COLO668 (cell line): ENCODE measurements at regions not wholly inside any gene's neighbourhood (a gene's known extent, or its start where the extent isn't known, plus 50 kb on each side); places are given as distances from the start of the nearest gene placed in this dataset.

ENCODE experiments used
- DNase-seq: peaks from one replicate; lab custom pipeline; 2025; ENCODE audit not compliant: unreplicated experiment; lab: John Stamatoyannopoulos, UW

DNA sequence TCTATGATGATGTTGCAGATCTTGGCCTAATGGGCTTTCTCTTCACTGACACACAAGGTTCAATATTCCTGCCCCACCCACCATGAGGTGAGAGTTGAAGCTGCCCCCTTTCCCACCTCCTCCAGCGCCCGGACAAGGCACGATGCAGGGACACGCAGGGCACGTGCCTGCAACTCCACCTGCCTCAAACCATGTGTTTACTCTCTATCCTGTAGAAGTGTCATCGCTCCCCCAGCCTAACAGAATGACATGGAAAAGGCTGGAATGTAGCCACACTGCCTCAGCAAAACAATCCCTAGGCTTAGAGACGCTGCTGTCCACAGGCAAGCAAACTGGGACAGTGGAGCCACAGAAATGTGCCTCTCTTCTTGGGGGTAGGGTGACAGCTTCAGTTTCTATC is 92.9 kb upstream of the SOD1 start:
- no peak for DNase-seq

DNA sequence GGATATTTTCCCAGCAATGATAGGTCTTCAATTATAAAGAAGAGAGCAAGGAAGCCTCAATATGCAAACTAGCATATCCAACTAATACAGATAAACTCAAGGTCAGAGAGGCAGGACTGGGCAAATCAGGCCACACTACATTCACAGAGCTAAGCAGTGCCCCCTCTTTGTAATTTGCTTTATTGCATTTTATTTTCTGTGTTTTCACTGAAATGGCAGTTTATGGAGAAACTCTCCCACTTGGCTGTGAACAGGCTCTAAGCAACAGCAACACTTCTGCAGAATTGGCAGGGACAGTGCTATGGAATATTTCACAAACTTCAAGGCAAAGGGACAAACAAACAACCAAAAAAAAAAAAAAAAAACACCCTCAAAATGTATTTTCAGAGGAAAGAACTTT is 93.4 kb upstream of the SOD1 start:
- DNase-seq = no peak

DNA sequence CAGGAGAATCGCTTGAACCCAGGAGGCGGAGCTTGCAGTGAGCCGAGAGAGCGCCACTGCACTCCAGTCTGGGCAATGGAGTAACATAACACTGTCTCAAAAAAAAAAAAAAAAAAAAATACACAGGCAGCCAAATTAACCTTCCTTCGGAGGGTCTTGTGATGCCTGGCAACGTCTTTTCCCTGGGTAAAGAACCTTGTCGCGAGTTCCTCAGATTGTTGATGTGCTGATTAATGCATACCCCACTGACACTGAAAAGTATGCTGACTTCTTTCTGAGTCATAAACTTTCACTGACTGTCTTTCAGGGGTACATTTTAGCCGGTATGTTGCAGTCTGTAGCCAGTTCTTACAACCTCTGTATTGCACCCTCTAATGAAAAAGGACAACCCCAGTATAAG is 95.1 kb upstream of the SOD1 start:
- DNase-seq = no peak

DNA sequence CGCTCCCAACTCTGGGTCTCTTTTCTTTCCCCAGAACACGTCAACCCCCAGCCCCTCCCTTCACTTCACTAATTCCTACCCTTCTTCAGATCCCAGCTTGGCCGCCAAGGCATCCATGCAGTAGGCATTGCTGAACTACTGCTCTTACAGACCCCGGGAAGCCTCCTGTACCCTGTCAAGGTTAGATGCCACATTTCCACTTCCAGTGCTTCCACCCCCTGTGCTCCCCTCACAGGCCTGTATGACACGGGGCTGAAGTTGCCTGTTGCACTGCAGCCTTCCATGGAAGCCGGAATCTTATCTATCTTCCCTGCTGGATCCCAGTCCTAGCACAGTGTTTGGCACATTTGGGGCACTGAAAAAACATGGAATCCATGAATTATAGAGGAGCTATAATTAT is 99.0 kb upstream of the SOD1 start:
- no peak for DNase-seq

DNA sequence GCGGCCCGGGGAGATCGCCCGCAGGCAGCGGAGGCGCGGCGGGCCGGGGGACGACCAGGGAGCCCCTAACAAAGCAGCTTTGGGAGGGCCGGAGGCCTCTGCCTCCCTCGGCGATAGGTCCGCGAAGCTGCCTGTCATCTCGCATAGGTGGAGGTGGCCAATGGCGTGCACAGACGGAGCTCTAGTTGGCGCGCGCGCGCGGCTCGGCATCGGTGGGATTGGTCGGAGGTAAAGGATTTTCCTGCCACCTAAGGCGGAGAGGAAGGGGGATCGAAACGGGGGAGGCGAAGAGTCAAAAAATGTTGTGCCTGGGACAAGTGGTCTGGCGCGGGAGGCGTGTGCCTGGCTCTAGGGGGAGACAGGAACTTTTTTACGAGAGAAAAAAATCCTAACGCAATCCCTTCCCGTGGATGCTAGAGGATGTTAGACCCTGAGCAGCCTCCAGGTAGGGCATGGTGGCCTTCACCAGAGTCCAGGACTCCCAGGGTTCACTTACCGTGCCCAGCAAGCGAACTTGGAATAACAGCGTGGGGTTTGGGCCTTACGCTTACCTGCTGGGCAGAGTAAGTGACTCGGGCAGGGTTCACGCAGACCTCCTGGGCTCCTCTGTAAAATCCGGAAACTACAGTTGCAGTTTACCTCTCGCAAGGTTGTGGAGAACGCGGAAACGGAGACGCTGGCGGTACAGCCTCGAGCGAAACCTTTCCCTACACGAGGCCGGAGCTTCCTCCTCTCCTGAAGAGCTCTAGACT is 99.9 kb upstream of the SOD1 start:
- DNase-seq = peak; percentile 99

DNA sequence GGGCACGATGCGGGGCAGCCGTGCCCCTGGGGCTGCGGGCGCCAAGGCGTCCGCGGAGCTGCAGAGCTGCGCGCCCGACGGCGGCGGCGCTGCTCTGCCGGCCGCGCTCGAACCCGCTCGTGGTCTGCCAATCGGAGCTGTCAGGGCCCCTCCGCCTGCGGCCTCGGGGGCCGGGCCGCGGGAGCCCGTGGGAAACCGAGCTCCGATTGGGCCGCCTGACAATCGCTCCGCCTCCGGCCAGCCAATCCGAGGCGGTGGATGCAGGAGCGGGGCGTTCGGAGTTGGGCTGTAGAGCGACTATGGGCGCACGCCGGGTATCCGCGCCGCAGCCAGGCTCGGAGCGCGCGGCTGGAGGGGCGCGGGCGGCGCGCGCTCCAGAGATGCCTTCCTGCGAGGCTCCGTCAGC is 100.5 kb upstream of the SOD1 start:
- DNase-seq = peak; percentile 99

DNA sequence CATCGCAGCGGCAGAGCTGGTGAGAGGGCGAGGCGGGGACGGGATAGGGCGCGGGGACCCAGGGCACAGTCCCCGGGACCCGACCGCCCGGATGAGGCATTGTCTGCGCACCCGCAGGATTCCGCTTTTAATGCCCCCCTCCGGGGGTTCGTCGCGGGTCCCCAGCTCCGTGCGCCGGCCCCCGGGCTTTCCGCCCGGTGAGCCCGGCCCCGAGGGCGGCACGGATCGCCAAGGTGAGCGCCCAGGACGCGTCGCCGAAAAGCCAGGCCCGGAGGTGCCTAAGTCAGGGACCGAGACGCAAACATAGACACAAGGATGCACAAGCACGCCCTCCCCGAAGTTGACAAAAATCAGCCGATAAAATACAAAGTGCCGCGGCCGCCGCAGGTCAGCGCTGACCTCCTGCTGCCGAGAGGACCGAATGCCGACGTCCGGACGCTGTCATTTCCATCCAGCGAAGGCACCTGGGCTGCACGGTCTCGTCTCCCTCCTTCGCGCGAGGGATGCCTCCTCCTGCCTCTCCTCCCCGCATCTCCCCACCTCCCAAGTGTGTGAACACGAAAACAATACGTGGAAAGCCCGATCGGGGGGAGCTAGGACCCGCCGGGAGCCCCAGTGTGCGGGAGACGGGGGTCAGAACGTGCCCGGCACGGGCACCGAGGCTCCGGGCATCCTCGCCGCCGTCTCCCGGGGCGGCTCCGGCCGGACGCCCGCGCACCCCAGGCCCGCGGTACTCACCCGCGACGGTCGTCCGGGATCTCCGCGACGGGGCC is 101.1 kb upstream of the SOD1 start:
- DNase-seq = peak; percentile 87

DNA sequence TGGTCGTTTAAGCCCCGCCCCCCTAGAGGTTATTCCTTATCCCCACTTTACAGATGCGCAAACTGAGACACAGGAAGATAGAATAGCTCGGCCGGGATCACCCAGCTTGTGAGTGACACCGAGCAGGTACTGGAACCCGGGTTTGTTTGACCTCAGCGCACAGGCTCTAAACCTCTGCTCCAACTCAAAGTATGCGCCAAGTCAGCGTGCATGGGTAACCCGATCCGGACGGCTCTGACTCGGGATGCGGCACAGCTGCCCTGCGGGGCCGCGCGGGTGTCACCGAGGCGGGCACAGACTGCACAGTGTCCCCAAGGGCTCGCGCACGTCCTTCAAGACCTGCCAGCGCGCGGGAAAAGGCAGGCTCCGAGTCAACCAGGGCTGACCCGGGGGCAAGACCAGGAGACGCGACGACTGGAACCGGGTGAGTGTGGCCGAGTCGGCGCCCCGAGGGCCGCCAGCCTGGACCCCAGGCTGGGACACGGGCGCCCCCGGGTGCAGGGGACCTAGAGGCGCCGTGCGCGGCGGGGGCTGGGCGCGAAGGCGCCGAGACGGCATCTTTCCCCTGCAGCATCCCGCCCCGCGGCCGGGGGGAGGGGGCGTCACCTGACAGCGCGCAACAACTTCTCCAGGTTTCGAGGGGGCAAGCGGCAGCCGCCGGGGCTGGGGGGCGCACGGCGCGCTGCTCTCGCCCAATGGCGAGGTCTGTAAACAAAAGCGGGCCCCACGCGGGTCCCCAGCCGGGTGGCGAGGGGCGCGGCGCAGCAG is 101.9 kb upstream of the SOD1 start:
- peak; percentile 73 for DNase-seq

DNA sequence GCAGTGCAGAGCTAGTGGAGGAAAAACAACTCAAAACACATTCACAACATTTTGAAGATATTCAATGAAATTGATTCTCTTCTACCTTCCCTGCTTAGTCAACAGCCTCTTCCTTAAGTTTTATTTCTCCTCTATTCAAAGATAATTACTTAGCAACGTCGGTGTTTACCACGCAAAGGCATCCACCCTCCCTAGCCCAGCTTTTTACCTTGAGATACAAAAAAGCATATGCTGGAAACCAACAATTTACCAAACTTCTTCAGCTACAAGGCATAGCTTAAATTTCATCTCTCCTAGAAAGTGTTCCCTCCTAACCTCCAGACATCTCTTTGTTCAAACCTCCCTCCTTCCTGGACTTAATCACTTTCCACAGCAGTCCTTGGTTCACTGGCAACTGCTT is 102.8 kb upstream of the SOD1 start:
- DNase-seq = no peak

DNA sequence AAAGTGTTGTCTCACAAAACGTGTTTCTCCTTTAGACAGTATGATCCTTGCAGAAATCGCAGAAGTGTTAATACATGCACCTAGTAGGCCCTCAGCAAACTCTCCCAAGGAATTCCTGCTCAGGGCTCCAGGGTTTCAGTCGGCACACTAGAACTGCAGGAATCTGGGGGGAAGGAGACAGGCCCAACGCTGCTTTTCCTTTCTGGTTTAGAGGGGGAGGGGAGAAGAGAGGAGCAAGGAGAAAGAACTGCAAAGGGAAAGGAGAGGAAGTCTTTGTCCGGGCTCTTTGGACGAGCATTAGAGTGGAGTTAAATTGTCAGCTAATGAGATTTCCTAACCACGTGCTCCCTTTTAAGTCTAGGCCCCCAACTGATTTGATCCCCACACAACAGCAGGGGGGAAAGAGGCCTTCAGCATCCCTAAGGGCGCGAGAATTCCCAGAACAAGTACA is 103.7 kb upstream of the SOD1 start:
- no peak for DNase-seq

DNA sequence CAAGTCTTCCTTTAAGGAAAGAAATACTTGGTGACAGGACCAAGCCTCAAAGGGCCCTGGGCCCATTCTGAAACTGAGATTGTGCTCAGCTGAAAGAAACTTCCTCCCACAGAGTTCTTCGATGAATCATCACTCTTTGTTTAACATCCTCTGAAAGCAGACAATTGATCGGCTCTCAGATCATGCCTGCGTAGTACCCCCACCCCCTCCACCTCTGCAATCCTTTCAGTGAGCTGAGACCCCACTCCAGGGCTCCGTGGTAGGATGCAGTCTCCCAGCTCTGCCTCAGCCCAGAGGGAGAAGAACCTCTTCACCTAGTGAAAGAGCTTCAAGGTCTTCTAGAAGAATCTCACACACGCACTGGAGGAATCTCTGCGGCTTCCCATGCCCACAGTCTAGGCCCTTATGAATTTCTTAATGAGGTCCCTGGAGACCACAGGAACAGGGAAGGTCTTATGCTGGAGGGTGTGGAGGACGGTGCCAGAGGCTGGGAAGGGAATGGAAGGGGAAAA is 104.9 kb upstream of the SOD1 start:
- no peak for DNase-seq

DNA sequence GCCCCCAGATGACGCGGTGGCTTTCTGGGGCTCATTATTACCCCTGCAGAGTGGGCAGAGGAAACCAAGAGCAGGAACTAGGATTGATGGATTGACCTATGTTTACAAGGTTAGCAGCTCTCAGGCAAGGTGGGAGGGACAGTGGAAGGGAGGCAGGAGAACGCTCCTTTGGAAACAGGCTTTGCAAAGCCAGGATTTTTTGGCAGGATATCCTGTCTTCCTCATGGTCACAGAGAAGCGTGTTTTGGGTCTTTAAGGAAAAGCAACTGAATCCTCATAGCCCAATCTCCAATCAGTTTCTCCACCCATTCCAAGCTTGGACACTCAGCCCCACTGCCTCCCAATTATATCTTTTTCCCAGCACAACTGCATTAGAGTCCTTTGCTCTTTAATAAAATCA is 105.6 kb upstream of the SOD1 start:
- DNase-seq = no peak

DNA sequence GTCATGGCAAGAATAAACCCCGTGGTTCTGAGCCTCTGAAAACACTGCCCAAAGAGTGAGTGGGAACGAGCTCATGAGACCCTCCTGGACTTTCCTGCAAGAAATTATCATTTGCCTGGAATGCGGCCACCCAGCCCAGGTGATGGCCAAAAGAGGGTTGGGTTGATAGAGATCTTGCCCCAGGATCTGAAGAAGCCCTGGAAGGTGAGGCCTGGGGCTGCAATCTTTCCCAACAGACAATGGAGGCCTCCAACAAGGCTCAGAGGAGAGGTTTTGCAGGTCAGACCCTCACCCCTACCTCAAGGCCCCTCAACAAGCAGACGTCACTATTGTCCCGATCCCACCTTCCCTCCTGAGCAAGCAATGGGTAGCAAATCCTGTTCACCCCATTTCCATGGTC is 106.0 kb upstream of the SOD1 start:
- DNase-seq = no peak

DNA sequence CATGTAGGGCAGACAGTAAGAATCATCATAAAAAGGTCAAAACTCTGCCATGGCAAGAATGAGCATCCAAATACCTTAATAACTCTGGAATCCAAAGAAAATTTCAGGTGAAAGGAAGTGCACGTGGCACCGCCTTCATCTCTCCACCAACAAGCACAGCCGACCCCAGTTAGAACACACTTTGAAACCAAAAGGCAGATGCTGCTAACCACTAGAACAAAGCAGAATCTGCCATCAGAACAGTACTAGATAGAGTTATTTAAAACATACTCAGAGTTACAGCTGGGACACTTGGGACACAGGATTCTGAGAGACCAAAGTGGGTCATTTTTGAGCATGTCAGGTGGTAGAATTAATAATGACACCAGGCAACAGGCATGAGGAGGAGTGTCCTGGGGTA is 106.7 kb upstream of the SOD1 start:
- DNase-seq = no peak

DNA sequence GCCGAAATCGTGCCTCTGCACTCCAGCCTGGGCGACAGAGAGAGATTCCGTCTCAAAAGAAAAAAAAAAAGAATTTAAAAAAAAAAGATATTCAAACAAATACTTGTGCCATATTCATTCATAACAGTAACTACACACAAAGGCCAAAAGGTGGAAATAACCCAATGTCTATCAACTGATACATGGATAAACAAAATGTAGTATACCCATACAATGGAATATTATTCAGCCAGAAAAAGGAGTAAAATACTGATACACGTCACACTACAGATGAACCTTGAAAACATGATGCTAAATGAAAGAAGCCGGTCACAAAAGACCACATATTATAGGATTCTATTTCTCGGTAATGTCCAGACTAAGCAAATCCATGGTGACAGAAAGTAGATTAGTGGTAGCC is 109.4 kb upstream of the SOD1 start:
- no peak for DNase-seq

DNA sequence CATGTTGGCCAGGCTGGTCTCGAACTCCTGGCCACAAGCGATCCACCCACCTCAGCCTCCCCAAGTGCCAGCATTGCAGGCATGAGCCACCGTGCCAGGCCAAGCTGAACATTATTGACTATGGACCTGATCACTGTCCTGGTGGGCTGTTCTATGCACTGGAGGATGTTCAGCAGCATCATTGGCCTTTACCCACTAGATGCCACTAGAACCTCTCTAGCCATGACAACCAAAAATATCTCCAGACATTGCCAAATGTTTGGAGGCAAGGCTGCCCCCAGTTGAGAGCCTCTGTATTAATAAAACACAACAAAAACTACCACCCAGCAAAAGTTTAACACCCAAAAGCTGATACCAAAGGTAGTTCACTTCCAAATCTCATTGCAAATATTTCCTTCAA is 110.8 kb upstream of the SOD1 start:
- DNase-seq = no peak

DNA sequence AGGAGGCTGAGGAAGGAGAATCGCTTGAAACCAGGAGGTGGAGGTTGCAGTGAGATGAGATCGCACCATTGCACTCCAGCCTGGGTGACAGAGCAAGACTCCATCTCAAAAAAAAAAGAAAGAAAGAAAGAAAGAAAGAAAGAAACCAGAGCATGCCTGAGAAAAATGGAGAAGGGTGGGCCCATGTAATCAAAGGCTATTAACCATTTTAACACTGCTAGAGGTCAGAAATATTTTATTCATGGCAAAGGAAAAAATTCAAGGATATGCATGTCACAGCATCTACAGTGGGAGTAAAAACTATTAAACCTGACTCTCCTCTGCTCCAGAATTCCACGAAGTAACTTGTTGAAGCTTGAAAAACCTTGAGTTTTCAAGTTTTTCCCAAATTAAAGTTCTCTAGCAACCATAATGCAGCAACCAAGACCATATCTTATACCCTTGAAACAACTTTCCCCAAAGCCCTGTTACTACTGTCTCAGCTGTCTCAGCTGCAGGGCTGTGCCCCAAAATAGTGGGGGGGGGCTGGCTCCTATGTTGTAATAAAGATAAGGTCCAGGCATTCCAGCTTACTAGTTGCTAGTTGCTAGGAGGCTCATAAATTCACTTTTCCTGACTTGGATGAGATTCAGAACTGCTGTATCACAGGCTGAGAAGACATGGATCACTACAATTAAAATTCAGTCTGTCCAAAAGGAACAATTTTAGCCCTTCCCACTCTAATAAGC is 112.9 kb upstream of the SOD1 start:
- DNase-seq = no peak

DNA sequence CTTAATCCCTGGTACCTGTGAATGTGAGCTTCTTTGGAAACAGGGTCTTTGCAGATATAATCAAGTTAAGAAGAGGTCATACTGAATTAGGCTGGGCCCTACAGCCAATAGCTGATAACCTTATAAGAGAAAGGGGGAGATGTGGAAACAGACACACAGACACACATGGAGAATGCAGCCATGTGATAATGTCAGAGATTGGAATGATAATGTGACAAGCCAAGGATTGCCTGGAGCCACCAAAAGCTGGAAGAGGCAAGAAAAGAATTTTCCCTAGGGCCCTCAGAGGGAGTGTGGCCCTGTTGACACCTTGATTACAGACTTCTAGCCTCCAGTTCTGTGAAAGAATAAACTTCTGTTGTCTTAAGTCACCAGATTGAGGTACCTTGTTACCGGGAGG is 114.5 kb upstream of the SOD1 start:
- DNase-seq = no peak

DNA sequence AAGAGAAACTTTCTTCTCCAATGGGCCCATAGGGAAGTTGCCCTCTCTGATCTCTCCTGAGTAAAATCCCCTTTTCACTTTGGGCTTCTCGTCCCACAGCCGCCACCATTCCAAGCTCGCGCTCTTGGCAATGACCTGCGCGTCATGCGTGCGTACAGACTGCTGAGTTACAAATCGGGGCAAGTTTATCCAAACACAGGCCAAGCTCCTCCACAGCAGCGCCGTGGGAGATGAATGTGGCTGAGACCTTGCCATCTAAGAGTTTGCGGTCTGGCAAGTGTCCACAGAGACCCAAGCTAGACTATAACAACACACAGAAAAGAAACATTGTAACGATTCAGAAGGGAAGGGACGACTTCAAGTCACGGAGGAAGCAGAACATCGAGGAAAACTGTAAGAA is 116.3 kb upstream of the SOD1 start:
- no peak for DNase-seq

DNA sequence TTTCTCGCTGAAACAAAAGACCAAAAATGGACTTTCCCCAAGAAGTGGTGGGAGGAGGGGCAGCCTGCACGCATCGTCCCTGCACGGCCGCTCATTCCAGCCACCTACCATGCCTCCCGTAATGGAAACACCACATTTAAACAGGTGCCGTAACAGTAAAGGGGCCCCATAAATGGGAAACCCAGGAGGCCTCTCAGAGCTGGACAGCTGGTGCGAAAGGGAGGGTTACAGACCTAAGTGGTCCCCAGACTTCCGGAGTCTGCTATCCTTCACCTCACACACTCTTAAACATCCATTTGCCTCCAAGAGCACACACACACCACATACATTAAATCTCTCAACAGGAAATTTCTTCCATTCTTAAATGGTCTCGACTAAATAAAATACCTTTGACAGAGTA is 120.7 kb upstream of the SOD1 start:
- DNase-seq = no peak
